ENCODE measurements at regions not wholly inside any gene's neighbourhood (a gene's known extent, or its start where the extent isn't known, plus 50 kb on each side); places are given as distances from the start of the nearest gene placed in this dataset.
A peak's percentile ranks its signal among the peaks of the same experiment; 100 is the strongest.
"Not testable (repeated sequence)": the region's sequence is repeated elsewhere in the genome, so short reads cannot be mapped to it uniquely, and the experiment has no call there.

DNA sequence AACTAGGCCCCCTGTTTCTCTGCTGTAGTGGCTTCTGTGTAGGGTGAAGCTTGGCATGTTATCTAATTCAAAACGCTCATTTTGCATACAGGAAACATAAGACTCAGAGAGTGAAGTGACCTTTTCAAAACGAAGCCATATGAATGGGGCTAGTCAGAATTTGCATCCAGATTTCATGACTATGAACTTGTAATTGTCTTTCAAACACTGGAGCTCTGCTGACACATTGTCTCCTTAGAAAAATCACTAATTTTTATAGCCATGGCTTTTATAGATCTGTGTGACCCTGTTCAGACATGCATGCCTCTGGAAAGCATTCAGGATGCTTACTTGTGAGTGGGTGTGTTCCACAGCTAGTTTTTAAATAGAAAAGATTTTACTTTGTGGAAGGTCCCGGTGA lies 444.3 kb upstream of the GCFC2 start:
- no peak for TF ChIP-seq POLR2A (IDR thresholded peaks at IDR 0.05)
- TF ChIP-seq, protein P1, sequence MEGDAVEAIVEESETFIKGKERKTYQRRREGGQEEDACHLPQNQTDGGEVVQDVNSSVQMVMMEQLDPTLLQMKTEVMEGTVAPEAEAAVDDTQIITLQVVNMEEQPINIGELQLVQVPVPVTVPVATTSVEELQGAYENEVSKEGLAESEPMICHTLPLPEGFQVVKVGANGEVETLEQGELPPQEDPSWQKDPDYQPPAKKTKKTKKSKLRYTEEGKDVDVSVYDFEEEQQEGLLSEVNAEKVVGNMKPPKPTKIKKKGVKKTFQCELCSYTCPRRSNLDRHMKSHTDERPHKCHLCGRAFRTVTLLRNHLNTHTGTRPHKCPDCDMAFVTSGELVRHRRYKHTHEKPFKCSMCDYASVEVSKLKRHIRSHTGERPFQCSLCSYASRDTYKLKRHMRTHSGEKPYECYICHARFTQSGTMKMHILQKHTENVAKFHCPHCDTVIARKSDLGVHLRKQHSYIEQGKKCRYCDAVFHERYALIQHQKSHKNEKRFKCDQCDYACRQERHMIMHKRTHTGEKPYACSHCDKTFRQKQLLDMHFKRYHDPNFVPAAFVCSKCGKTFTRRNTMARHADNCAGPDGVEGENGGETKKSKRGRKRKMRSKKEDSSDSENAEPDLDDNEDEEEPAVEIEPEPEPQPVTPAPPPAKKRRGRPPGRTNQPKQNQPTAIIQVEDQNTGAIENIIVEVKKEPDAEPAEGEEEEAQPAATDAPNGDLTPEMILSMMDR (IDR thresholded peaks at IDR 0.05) = no peak
- WGBS, 2 donors = 43 to 53% methylated on average over 3 of the region's 3 CpGs
- H3K27me3 ChIP-seq = no peaks in the 10 kb centered on the region
- intact Hi-C loops (cut with DNase I; ENCODE audit: low total_unique reads) = no loop called here
- no peaks in the 10 kb centered on the region for H3K9me3 ChIP-seq
- no peak for DNase-seq
- no peak overlapping the region for H3K4me3 ChIP-seq
- no peaks in the 10 kb centered on the region for H3K4me1 ChIP-seq
- H3K36me3 ChIP-seq (ENCODE audit: low read depth, missing control alignments) = no peaks in the 10 kb centered on the region
- no peak overlapping the region for H3K27ac ChIP-seq

DNA sequence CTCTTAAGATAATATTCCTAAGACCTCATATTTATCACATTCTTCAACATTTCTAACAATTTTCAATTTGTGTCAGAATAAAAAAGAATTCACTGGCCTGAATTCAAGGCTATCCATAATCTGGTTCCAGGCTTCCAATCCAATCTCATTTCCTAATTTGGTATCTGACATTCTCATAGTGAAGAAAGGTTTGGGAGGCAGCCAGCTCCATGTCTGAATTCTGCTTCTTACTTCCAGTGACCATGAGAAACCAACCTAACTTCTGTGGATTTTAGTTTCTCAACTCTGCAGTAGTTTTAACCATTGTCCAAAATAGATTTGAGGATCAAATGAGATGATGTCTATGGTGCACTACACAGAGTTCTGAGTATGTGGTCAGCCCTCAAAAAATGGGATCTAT lies 439.1 kb upstream of the GCFC2 start:
- Histone ChIP-seq H3K9me3 (no peaks in the 10 kb centered on the region), H3K36me3 (ENCODE audit: low read depth, missing control alignments) (no peaks in the 10 kb centered on the region), H3K27me3 (no peaks in the 10 kb centered on the region), H3K4me1 (no peaks in the 10 kb centered on the region), H3K27ac (no peak overlapping the region), H3K4me3 (no peak overlapping the region)
- no peak for TF ChIP-seq POLR2A (IDR thresholded peaks at IDR 0.05)
- TF ChIP-seq, protein P1 (IDR thresholded peaks at IDR 0.05) = no peak
- intact Hi-C loops (cut with DNase I; ENCODE audit: low total_unique reads) = no loop called here
- peak; percentile 68 for DNase-seq

DNA sequence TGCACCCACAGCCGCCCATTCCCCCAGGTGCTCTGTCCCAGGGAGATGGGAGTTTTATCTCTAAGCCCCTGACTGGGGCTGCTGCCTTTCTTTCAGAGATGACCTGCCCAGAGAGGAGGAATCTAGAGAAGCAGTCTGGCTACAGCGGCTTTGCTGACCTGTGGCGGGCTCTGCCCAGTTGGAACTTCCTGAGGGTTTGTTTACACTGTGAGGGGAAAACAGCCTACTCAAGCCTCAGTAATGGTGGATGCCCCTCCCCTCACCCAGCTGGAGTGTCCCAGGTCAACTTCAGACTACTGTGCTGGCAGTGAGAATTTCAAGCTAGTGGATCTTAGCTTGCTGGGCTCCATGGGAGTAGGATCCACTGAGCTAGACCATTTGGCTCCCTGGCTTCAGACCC lies 428.6 kb upstream of the GCFC2 start:
- DNase-seq; intact Hi-C loops (cut with DNase I; ENCODE audit: low total_unique reads); H3K36me3 ChIP-seq (ENCODE audit: low read depth, missing control alignments); H3K4me1 ChIP-seq; H3K9me3 ChIP-seq; H3K27me3 ChIP-seq; H3K27ac ChIP-seq; H3K4me3 ChIP-seq: not testable (repeated sequence)
- 83 to 100% methylated on average over 2 to 3 of the region's 3 CpGs for WGBS, 2 donors

DNA sequence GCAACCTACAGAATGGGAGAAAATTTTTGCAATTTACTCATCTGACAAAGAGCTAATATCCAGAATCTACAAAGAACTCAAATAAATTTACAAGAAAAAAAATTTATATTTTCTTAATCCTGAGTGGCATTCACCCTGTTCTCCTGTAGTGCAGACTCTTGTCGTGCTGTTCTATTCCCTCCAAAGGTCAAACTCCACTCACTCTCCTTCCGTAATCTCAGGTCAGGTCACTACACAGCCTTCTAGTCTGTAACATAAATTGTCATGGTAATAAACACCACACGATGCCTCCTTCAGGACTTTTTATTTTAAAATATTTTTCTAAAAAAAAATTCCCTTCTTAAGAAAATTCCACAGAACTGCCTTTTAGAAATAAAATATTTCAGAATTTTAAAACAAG lies 417.9 kb upstream of the GCFC2 start:
- Histone ChIP-seq H3K9me3 (no peaks in the 10 kb centered on the region), H3K36me3 (ENCODE audit: low read depth, missing control alignments) (no peaks in the 10 kb centered on the region), H3K27me3 (no peaks in the 10 kb centered on the region), H3K4me3 (no peak overlapping the region), H3K4me1 (no peaks in the 10 kb centered on the region), H3K27ac (no peak overlapping the region)
- TF ChIP-seq, protein P1 (IDR thresholded peaks at IDR 0.05) = no peak
- no peak for TF ChIP-seq POLR2A (IDR thresholded peaks at IDR 0.05)
- intact Hi-C loops (cut with DNase I; ENCODE audit: low total_unique reads) = no loop called here
- 45 to 50% methylated on average over 3 of the region's 3 CpGs for WGBS, 2 donors
- DNase-seq = no peak

DNA sequence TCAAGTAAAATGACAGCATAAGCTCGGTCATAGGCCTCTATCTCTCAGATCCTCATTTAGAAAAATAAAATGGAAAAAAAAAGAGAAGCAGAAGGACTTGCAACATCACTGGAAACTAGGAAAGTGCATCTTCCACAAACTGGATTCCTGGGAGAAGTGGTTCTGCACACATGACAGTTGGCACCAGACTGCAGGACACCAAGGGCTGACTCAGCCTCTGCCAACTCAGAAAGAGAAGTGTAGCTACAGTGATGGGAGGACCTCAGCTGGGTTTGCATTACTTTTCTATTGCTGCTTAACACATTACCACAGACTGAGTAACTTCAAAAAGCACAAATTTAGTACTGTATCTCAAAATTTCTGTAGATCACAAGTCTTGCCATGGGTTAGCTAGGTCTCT lies 409.5 kb upstream of the GCFC2 start:
- no peak overlapping the region for H3K27ac ChIP-seq
- no peak for TF ChIP-seq POLR2A (IDR thresholded peaks at IDR 0.05)
- TF ChIP-seq, protein P1 (IDR thresholded peaks at IDR 0.05) = no peak

More for the DNA sequence above, 409.5 kb upstream of the GCFC2 start:
- Histone ChIP-seq H3K4me3 (no peak overlapping the region), H3K36me3 (ENCODE audit: low read depth, missing control alignments) (no peaks in the 10 kb centered on the region), H3K27me3 (no peaks in the 10 kb centered on the region), H3K4me1 (no peaks in the 10 kb centered on the region), H3K9me3 (no peaks in the 10 kb centered on the region)
- no peak for DNase-seq
- WGBS, 2 donors = 65 to 78% methylated on average over 1 of the region's 1 CpG
- intact Hi-C loops (cut with DNase I; ENCODE audit: low total_unique reads) = no loop called here
